Body of pancreas (tissue), 4 donors: ENCODE measurements at regions not wholly inside any gene's neighbourhood (a gene's known extent, or its start where the extent isn't known, plus 50 kb on each side); places are given as distances from the start of the nearest gene placed in this dataset.

Experiments used
- POLR2A ChIP-seq, 3 donors: fragments of 450-650 bp; IDR thresholded peaks; one replicate each; pipeline ENCODE4 v1.6.1; 2016; ENCODE audit warnings: antibody characterized with exemption in 3 of 3, mild to moderate bottlenecking in 2 of 3
- TF ChIP-seq, protein P1 (sequence below), 7 experiments: fragments of 450-650 bp in 4 of 7; fragments of 200-600 bp in 3 of 7; sonication (generic) in 3 of 7; IDR thresholded peaks; one replicate each; pipeline ENCODE4 v1.5.1; 2016 to 2019; ENCODE audit warnings: antibody characterized with exemption in 7 of 7

DNA sequence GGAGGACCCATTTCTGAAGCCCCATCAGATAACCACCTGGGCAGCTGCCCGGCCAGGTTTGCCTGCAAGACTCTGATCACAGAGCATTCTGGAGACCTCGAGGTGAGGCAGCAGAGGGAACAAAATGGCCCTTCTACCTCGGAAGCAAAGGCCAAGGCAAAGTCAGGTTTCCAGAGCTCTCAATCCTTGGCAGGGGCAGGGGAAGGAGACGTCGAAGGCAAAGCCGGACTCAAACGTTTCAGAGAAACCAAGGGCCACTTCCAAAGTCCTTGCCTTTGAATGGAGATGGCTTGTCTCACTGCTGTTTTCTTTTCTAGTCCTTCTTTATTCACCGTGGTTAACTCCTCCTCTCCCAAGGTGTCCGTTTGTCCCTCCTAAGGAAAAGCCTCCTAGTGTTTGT, 355.3 kb downstream of the SOX9 start:
- TF ChIP-seq, protein P1, sequence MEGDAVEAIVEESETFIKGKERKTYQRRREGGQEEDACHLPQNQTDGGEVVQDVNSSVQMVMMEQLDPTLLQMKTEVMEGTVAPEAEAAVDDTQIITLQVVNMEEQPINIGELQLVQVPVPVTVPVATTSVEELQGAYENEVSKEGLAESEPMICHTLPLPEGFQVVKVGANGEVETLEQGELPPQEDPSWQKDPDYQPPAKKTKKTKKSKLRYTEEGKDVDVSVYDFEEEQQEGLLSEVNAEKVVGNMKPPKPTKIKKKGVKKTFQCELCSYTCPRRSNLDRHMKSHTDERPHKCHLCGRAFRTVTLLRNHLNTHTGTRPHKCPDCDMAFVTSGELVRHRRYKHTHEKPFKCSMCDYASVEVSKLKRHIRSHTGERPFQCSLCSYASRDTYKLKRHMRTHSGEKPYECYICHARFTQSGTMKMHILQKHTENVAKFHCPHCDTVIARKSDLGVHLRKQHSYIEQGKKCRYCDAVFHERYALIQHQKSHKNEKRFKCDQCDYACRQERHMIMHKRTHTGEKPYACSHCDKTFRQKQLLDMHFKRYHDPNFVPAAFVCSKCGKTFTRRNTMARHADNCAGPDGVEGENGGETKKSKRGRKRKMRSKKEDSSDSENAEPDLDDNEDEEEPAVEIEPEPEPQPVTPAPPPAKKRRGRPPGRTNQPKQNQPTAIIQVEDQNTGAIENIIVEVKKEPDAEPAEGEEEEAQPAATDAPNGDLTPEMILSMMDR (IDR thresholded peaks at IDR 0.05), result no peak
- TF ChIP-seq POLR2A (IDR thresholded peaks at IDR 0.05), result no peak
